Hepatocyte (in vitro differentiated cells): ENCODE measurements at regions not wholly inside any gene's neighbourhood (a gene's known extent, or its start where the extent isn't known, plus 50 kb on each side); places are given as distances from the start of the nearest gene placed in this dataset.

Source experiments
- DNase-seq: peaks from one replicate; pipeline ENCODE4 v3.0.0-alpha.2; 2016; ENCODE audit warnings: low spot score
- H2AFZ ChIP-seq: fragments of 200-600 bp; sonication (generic); 2 replicates; pipeline ENCODE4 v1.6.0; 2016; ENCODE audit warnings: antibody characterized with exemption, mild to moderate bottlenecking
- H3K27ac ChIP-seq: fragments of 200-600 bp; sonication (generic); 2 replicates; pipeline ENCODE4 v1.5.1; 2016; ENCODE audit warnings: mild to moderate bottlenecking
- H3K27me3 ChIP-seq: fragments of 200-600 bp; sonication (generic); 2 replicates; pipeline ENCODE4 v1.6.1; 2016
- H3K36me3 ChIP-seq: fragments of 200-600 bp; sonication (generic); replicated peaks from 2 replicates; pipeline ENCODE4 v1.5.1; 2016; ENCODE audit warnings: low read depth; ENCODE audit not compliant: insufficient read depth
- H3K4me1 ChIP-seq: fragments of 200-600 bp; sonication (generic); 2 replicates; pipeline ENCODE4 v1.5.1; 2016; ENCODE audit warnings: mild to moderate bottlenecking, moderate library complexity; ENCODE audit not compliant: insufficient read depth
- H3K4me2 ChIP-seq: fragments of 200-600 bp; sonication (generic); 2 replicates; pipeline ENCODE4 v1.6.0; 2016
- H3K4me3 ChIP-seq: fragments of 200-600 bp; sonication (generic); 2 replicates; pipeline ENCODE4 v1.5.1; 2016; ENCODE audit warnings: mild to moderate bottlenecking
- H3K79me2 ChIP-seq: fragments of 200-600 bp; sonication (generic); 2 replicates; pipeline ENCODE4 v1.6.0; 2017; ENCODE audit warnings: mild to moderate bottlenecking
- H3K9me2 ChIP-seq: fragments of 200-600 bp; sonication (generic); replicated peaks from 2 replicates; pipeline ENCODE4 v1.6.0; 2017; ENCODE audit warnings: mild to moderate bottlenecking; ENCODE audit not compliant: insufficient read depth
- H3K9me3 ChIP-seq: fragments of 200-600 bp; sonication (generic); 2 replicates; pipeline ENCODE4 v1.5.1; 2016; ENCODE audit warnings: low read depth, mild to moderate bottlenecking
- H4K20me1 ChIP-seq: fragments of 200-600 bp; sonication (generic); 2 replicates; pipeline ENCODE4 v1.6.0; 2016; ENCODE audit warnings: mild to moderate bottlenecking; ENCODE audit not compliant: insufficient read depth, poor library complexity, severe bottlenecking
- EZH2 ChIP-seq: fragments of 200-600 bp; sonication (generic); IDR thresholded peaks from 2 replicates; pipeline ENCODE4 v1.6.1; 2016; ENCODE audit warnings: antibody characterized with exemption, mild to moderate bottlenecking, borderline replicate concordance
- EZH2phosphoT487 ChIP-seq: fragments of 200-600 bp; sonication (generic); IDR thresholded peaks from one replicate; pipeline ENCODE4 v1.6.1; 2018; ENCODE audit warnings: antibody characterized with exemption, mild to moderate bottlenecking, low read depth, moderate library complexity; ENCODE audit not compliant: unreplicated experiment, severe bottlenecking
- WGBS: methylation state at CpG from one replicate; pipeline ENCODE4 v1.1.6; 2016; ENCODE audit warnings: low lambda C conversion rate; ENCODE audit errors: missing lambda C conversion rate; 5-methylcytosine and 5-hydroxymethylcytosine counted together
- TF ChIP-seq, protein P1 (sequence below): fragments of 200-600 bp; sonication (generic); IDR thresholded peaks from 2 replicates; pipeline ENCODE4 v1.5.1; 2016; ENCODE audit warnings: antibody characterized with exemption, mild to moderate bottlenecking; ENCODE audit not compliant: poor library complexity

DNA sequence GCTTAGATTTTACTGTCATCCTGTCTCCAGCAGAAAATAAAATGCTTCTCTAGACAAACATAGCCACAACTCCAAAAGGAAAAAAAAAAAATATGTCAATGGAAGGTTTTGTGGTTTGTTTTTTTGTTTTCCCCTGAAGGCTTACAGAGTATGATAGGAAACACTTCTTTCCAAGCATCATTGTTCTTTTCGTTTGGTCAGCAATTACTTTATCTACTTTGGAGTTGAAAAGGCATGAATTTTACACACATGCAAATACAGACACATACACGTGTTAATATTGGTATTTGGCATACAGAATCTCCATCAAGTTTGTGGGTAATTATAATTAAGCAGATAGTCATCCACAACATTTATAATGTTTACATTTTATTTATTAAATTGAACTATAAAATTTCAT, 496.9 kb upstream of the MBL2 start:
- Histone ChIP-seq H3K4me2 (no peak overlapping the region), H3K4me1 (no peaks in the 10 kb centered on the region), H3K79me2 (no peaks in the 10 kb centered on the region), H3K9me2 (no peaks in the 10 kb centered on the region), H2AFZ (no peak overlapping the region), H3K4me3 (no peak overlapping the region), H3K9me3 (no peaks in the 10 kb centered on the region), H4K20me1 (no peaks in the 10 kb centered on the region), H3K27me3 (no peaks in the 10 kb centered on the region), H3K27ac (no peak overlapping the region), H3K36me3 (no peaks in the 10 kb centered on the region)
- WGBS = 54% methylated on average over 2 of the region's 2 CpGs
- no peak for DNase-seq
- TF ChIP-seq EZH2phosphoT487 (no peak), EZH2 (no peak)
- TF ChIP-seq, protein P1, sequence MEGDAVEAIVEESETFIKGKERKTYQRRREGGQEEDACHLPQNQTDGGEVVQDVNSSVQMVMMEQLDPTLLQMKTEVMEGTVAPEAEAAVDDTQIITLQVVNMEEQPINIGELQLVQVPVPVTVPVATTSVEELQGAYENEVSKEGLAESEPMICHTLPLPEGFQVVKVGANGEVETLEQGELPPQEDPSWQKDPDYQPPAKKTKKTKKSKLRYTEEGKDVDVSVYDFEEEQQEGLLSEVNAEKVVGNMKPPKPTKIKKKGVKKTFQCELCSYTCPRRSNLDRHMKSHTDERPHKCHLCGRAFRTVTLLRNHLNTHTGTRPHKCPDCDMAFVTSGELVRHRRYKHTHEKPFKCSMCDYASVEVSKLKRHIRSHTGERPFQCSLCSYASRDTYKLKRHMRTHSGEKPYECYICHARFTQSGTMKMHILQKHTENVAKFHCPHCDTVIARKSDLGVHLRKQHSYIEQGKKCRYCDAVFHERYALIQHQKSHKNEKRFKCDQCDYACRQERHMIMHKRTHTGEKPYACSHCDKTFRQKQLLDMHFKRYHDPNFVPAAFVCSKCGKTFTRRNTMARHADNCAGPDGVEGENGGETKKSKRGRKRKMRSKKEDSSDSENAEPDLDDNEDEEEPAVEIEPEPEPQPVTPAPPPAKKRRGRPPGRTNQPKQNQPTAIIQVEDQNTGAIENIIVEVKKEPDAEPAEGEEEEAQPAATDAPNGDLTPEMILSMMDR = no peak

DNA sequence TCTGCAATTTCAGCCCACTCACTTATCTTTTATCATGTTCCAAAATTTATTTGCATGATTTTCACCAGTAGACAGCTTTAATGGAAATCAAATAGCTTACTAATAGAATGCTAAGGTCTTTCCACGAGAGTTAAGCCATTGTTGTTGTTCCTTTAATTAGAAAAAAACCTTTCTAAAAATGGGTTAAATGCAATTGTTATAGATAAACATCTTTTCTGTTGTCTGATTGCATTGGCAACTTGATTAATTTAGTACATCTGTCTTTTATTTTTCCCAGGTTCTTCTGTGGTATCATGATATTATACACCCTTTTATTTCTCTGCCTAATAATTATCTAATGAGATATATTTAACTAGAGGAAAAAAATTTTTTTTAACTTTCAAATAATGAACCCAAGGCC, 487.6 kb upstream of the MBL2 start:
- Histone ChIP-seq H3K4me3 (no peak overlapping the region), H3K27me3 (no peaks in the 10 kb centered on the region), H2AFZ (no peak overlapping the region), H3K4me2 (no peak overlapping the region), H3K27ac (no peak overlapping the region), H3K9me3 (no peaks in the 10 kb centered on the region), H3K9me2 (no peaks in the 10 kb centered on the region), H4K20me1 (no peaks in the 10 kb centered on the region), H3K36me3 (no peaks in the 10 kb centered on the region), H3K4me1 (no peaks in the 10 kb centered on the region), H3K79me2 (no peaks in the 10 kb centered on the region)
- no peak for TF ChIP-seq EZH2phosphoT487
- TF ChIP-seq, protein P1 = no peak
- no peak for TF ChIP-seq EZH2
- 70% methylated on average over 1 of the region's 1 CpG for WGBS
- DNase-seq = no peak

DNA sequence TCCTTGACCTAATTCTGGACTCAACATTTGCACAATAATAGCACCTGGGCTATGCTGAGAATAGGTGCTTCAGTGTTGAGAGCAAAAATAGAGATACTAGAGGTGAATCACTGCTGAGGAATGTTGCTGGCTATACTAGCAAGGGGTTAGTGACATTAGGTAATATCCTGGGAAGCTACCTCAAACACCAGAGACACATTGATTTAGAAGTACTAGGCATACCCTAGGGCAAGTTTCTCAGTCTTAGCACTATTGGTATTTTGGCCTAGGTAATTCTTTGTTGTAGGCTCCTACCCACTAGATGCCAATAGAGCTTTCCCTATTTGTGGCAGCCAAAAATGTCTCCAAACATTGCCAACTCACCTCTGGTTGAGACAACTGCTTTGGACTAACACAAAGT, 484.0 kb upstream of the MBL2 start:
- no peak overlapping the region for H3K4me3 ChIP-seq
- no peaks in the 10 kb centered on the region for H4K20me1 ChIP-seq
- H3K4me2 ChIP-seq = no peak overlapping the region
- no peaks in the 10 kb centered on the region for H3K9me2 ChIP-seq
- no peaks in the 10 kb centered on the region for H3K27me3 ChIP-seq
- H3K9me3 ChIP-seq = no peaks in the 10 kb centered on the region
- no peaks in the 10 kb centered on the region for H3K79me2 ChIP-seq
- TF ChIP-seq, protein P1 = no peak
- no peak for TF ChIP-seq EZH2phosphoT487
- TF ChIP-seq EZH2 = no peak
- DNase-seq = peak; percentile 16
- no peaks in the 10 kb centered on the region for H3K36me3 ChIP-seq
- H2AFZ ChIP-seq = no peak overlapping the region
- no peak overlapping the region for H3K27ac ChIP-seq
- H3K4me1 ChIP-seq = no peaks in the 10 kb centered on the region

DNA sequence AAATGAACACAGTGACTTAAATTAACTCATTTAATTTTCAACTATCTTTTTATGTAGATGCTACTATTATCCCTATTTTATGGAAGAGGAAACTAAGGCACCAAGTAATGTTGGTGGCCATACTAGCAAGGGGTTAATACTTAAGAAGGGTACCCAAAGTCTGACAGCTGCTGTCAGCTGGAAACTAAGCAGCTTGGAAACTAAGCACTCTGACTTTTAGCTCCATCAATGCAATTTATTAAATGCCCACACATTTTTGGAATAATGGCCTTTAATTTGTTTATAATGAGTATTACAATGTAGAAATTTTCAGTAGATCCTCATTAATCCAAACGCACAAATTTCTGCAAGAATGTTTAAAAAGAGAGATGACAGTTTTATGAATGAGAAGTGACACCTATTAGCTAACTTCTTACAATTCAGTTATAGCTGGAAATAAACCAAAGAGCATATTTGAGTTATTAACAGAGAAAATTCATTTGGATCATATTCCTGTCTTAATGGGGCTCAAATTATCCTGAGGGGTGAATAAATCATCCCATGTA, 483.1 kb upstream of the MBL2 start:
- Histone ChIP-seq H4K20me1 (no peaks in the 10 kb centered on the region), H3K4me3 (no peak overlapping the region), H3K79me2 (no peaks in the 10 kb centered on the region), H3K9me2 (no peaks in the 10 kb centered on the region), H3K4me2 (no peak overlapping the region), H2AFZ (no peak overlapping the region), H3K9me3 (no peaks in the 10 kb centered on the region), H3K27ac (no peak overlapping the region), H3K36me3 (no peaks in the 10 kb centered on the region), H3K4me1 (no peaks in the 10 kb centered on the region), H3K27me3 (no peaks in the 10 kb centered on the region)
- 84% methylated on average over 1 of the region's 1 CpG for WGBS
- no peak for TF ChIP-seq EZH2phosphoT487
- no peak for TF ChIP-seq EZH2
- TF ChIP-seq, protein P1 = no peak
- DNase-seq = no peak
